ENCODE measurements at regions not wholly inside any gene's neighbourhood (a gene's known extent, or its start where the extent isn't known, plus 50 kb on each side); places are given as distances from the start of the nearest gene placed in this dataset.

DNA sequence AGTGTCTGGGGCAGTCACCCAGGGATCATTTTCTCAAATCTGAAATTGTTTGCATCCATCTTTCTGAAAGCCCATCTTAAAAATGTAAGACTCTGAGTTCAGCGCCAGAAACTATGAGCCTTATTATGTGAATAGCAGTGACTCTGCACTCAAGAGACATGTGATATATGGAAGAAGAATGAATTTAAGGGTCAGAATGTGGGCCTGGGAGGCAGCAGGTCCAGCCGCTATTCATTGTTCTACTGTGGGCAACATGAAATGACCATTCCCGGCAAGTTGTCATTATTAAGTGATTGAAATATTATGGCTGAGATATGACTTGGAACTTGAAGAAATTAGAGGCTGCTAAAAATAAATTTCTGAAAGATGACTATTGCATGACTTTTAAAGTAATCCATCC, 228.6 kb upstream of the ARRDC4 start (continued):
- TF ChIP-seq, protein P1, sequence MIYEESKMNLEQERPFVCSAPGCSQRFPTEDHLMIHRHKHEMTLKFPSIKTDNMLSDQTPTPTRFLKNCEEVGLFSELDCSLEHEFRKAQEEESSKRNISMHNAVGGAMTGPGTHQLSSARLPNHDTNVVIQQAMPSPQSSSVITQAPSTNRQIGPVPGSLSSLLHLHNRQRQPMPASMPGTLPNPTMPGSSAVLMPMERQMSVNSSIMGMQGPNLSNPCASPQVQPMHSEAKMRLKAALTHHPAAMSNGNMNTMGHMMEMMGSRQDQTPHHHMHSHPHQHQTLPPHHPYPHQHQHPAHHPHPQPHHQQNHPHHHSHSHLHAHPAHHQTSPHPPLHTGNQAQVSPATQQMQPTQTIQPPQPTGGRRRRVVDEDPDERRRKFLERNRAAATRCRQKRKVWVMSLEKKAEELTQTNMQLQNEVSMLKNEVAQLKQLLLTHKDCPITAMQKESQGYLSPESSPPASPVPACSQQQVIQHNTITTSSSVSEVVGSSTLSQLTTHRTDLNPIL (CRISPR knock-in tag; IDR thresholded peaks at IDR 0.05; ENCODE audit: low read depth) = no peak
- no peak for TF ChIP-seq ZC3H10 (CRISPR knock-in tag; IDR thresholded peaks at IDR 0.05)

DNA sequence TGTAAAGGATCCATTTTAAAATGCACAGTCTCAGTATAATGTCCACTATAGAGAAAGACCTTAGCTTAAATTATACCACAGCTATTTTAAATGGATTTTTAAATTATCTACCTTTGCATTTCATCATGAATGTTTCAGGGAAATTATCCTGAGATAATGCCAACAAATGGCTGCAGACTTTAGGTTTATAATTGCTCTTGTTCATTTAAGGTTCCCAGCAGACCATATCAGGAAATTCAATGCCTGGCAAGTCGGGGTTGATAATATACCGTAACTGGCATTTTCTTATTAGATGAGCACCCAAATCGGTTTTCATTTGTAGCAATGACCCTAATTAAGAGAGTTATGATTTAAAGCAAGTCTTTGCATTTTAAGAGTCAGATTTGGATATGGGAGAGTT, 227.1 kb upstream of the ARRDC4 start:
- TF ChIP-seq TOX (CRISPR knock-in tag; IDR thresholded peaks at IDR 0.05; ENCODE audit: borderline replicate concordance) (no peak), ZFP30 (CRISPR knock-in tag; IDR thresholded peaks at IDR 0.05) (no peak), ZNF70 (CRISPR knock-in tag; IDR thresholded peaks at IDR 0.05) (no peak), SNAI2 (CRISPR knock-in tag; IDR thresholded peaks at IDR 0.05) (no peak), CSDC2 (CRISPR knock-in tag; IDR thresholded peaks at IDR 0.05) (no peak), TCF4 (CRISPR knock-in tag; IDR thresholded peaks at IDR 0.05; ENCODE audit: borderline replicate concordance) (no peak)
- TF ChIP-seq, protein P1 (CRISPR knock-in tag; IDR thresholded peaks at IDR 0.05; ENCODE audit: low read depth) = no peak
- TF ChIP-seq, protein P2, sequence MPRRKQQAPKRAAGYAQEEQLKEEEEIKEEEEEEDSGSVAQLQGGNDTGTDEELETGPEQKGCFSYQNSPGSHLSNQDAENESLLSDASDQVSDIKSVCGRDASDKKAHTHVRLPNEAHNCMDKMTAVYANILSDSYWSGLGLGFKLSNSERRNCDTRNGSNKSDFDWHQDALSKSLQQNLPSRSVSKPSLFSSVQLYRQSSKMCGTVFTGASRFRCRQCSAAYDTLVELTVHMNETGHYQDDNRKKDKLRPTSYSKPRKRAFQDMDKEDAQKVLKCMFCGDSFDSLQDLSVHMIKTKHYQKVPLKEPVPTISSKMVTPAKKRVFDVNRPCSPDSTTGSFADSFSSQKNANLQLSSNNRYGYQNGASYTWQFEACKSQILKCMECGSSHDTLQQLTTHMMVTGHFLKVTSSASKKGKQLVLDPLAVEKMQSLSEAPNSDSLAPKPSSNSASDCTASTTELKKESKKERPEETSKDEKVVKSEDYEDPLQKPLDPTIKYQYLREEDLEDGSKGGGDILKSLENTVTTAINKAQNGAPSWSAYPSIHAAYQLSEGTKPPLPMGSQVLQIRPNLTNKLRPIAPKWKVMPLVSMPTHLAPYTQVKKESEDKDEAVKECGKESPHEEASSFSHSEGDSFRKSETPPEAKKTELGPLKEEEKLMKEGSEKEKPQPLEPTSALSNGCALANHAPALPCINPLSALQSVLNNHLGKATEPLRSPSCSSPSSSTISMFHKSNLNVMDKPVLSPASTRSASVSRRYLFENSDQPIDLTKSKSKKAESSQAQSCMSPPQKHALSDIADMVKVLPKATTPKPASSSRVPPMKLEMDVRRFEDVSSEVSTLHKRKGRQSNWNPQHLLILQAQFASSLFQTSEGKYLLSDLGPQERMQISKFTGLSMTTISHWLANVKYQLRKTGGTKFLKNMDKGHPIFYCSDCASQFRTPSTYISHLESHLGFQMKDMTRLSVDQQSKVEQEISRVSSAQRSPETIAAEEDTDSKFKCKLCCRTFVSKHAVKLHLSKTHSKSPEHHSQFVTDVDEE (CRISPR knock-in tag; IDR thresholded peaks at IDR 0.05) = no peak
- ATAC-seq = no peak

DNA sequence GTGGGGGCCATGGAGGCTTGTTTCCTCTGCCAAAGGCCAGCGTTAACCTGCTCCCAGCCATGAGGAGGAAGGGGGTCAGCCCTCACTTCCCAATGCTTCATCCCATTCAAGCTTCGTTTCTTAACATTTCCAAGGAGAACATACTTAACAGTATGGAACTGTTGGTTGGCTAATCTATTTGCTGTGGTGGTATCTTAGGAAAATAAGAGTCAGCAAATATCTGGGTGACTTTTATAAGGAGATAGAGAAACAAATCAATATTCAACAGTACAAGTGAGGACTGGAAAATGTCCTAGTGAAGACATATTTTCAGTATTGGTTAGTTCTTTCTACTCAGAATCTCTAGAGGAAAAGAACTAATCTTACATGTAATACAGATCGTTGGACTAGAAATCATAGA, 223.8 kb upstream of the ARRDC4 start:
- TF ChIP-seq ZNF8 (CRISPR knock-in tag; IDR thresholded peaks at IDR 0.05) (no peak), ZC3H10 (CRISPR knock-in tag; IDR thresholded peaks at IDR 0.05) (no peak), ARNTL (CRISPR knock-in tag; IDR thresholded peaks at IDR 0.05; ENCODE audit: borderline replicate concordance, low read depth) (no peak), SNAI2 (CRISPR knock-in tag; IDR thresholded peaks at IDR 0.05) (no peak), PPARA (CRISPR knock-in tag; IDR thresholded peaks at IDR 0.05; ENCODE audit: borderline replicate concordance) (no peak), OSR1 (CRISPR knock-in tag; IDR thresholded peaks at IDR 0.05) (no peak), ZFP3 (CRISPR knock-in tag; IDR thresholded peaks at IDR 0.05) (no peak), ZFP30 (CRISPR knock-in tag; IDR thresholded peaks at IDR 0.05) (no peak), BACH2 (CRISPR knock-in tag; IDR thresholded peaks at IDR 0.05; ENCODE audit: borderline replicate concordance) (no peak), ZNF565 (CRISPR knock-in tag; conservative IDR thresholded peaks at IDR 0.05; ENCODE audit: low read depth) (no peak), ESRRG (CRISPR knock-in tag; IDR thresholded peaks at IDR 0.05) (no peak)
- TF ChIP-seq, protein P1 (CRISPR knock-in tag; IDR thresholded peaks at IDR 0.05; ENCODE audit: low read depth) = no peak
- TF ChIP-seq, protein P2 (CRISPR knock-in tag; IDR thresholded peaks at IDR 0.05) = no peak
- TF ChIP-seq, protein P3, sequence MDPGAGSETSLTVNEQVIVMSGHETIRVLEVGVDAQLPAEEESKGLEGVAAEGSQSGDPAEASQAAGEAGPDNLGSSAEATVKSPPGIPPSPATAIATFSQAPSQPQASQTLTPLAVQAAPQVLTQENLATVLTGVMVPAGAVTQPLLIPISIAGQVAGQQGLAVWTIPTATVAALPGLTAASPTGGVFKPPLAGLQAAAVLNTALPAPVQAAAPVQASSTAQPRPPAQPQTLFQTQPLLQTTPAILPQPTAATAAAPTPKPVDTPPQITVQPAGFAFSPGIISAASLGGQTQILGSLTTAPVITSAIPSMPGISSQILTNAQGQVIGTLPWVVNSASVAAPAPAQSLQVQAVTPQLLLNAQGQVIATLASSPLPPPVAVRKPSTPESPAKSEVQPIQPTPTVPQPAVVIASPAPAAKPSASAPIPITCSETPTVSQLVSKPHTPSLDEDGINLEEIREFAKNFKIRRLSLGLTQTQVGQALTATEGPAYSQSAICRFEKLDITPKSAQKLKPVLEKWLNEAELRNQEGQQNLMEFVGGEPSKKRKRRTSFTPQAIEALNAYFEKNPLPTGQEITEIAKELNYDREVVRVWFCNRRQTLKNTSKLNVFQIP (CRISPR knock-in tag; IDR thresholded peaks at IDR 0.05; ENCODE audit: borderline replicate concordance, low read depth) = no peak
- TF ChIP-seq, protein P4, sequence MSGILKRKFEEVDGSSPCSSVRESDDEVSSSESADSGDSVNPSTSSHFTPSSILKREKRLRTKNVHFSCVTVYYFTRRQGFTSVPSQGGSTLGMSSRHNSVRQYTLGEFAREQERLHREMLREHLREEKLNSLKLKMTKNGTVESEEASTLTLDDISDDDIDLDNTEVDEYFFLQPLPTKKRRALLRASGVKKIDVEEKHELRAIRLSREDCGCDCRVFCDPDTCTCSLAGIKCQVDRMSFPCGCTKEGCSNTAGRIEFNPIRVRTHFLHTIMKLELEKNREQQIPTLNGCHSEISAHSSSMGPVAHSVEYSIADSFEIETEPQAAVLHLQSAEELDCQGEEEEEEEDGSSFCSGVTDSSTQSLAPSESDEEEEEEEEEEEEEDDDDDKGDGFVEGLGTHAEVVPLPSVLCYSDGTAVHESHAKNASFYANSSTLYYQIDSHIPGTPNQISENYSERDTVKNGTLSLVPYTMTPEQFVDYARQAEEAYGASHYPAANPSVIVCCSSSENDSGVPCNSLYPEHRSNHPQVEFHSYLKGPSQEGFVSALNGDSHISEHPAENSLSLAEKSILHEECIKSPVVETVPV (CRISPR knock-in tag; IDR thresholded peaks at IDR 0.05) = no peak
- no peak for ATAC-seq

Data from SK-N-SH treated with all-trans-retinoic acid at 6 μM for 48 hours (cell line).